HG03103 (cell line): ENCODE measurements at regions not wholly inside any gene's neighbourhood (a gene's known extent, or its start where the extent isn't known, plus 50 kb on each side); places are given as distances from the start of the nearest gene placed in this dataset.
"Not testable (repeated sequence)": the region's sequence is repeated elsewhere in the genome, so short reads cannot be mapped to it uniquely, and the experiment has no call there.

ENCODE experiments used
- ATAC-seq: cut with Tn5 transposase; IDR thresholded peaks from one replicate; pipeline ENCODE4 v1.9.1; 2021; ENCODE audit warnings: low read depth; ENCODE audit not compliant: unreplicated experiment

DNA sequence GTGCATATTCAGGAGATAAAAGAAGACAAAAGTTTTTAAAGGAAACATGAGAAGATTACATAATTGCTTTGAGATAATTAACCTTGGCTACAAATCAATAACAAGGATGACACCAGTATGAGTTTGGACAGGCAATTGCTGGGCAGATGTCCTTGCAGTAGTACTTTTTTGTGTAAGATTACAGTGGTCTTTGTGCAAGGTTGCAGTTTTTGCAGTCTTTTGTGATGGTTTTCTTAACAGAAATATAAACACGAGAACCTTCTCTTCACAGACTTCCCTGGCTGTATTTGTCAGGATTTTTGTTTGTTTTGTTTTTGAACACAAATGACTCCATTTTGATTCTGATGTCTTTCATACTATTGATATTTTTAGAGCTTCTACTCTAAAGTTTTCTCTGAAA, 128.3 kb upstream of the ALCAM start:
- no peak for ATAC-seq

DNA sequence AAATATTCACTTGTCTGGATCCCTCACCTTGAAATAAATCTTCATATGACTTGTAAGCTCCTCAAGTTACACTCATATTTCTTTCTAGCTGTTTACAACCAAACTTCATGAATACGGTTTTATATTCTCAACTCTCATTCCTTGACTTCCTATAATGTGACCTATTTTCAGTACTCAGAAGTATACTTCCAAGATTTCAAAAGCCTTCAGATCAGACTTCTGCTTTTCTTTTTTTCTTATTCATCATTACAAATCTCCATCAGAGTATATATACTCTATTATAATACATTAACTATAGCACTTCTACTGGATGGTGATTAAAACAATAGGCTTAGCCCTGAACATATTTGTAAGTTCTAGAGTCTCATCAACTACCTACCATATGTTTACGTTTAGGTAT, 123.6 kb upstream of the ALCAM start:
- ATAC-seq, result no peak

DNA sequence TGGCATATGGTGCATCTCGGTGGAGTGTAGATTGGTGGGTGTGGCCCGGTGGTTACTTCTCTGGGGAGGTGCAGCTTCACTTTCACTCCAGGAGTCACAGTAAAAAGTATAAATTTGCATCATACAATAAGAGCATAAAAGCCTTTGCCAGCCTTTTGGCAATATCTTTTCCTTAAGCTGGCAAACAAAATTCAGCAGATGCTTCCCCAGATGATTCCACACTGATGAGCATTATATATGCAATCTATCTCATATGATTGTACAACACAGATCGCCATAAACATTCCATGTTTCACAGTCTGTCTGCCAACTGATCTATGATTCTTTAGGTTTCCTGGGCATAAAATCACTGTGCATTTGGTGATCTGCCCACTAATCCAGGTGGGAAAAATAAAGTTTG, 120.2 kb upstream of the ALCAM start:
- ATAC-seq, result no peak

DNA sequence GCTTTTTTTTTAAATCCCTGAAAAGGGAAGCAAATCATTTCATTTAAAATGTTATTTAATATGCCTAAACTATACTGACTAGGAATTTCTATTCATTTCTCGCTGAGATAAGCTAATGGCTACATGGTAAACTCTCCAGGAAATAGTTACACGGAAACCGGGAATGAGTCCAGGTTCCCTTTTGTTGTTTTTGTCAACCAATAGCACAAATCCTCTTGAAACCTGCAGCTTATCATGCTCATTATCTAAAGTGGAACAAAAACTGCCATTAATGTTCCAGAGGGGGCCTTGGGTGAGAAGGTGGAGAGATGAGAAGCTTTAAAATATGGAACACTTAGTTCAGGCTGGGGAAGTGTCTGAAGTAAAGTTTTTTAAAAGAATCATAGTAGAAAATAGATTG, 113.5 kb upstream of the ALCAM start:
- no peak for ATAC-seq

DNA sequence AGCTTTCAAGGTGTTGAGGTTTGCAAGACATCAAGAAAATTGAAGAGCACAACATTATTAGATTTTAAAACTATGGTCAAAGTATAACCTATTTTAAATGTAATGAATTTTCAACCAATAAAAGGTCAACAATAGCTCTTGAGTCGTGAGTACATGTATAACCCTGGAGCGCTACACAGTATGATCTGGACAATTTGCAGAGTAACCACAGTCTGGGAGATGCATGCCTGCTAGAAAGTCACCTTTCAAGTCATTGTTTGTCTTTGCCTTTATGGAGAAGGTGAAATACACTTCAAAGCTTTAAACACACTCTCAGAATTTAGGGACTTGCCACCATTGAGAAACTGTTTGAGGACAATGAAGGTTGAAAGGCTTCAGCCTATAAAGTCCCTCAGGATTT, 112.6 kb upstream of the ALCAM start:
- no peak for ATAC-seq

DNA sequence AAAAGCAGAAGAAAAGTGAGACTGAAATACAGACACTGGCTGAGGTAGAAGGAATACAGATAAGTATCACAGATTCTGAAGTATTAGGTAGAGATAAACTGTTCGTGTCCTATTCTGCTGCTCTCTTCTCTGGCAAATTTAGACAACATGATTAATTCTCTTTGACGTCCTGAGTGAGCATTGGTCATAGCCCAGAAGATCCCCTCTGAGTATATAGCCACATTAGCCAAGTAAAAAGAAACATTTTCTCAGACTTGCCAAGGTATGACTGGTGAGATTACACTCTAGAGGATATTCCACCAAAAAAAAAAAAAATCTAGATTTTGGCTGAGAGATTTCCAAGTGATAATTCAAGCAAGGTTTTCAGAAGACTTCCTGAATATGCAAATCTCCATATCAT, 111.4 kb upstream of the ALCAM start:
- ATAC-seq, result no peak

DNA sequence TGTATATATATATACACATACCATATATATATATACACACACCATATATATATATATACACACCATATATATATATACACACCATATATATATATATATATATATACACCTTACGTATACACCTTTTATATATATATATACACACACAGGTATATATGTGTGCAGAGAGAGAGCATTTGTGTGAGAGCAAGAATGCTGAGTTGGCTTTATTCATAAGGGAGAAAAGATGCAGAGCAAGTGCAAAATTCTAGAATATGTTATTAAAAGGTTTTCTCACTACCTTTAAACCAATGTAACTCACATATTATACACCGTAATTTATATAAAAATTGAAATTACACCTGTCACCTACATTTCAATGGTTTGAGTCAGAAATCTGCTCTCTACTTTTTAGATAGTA, 107.2 kb upstream of the ALCAM start:
- ATAC-seq, result no peak

DNA sequence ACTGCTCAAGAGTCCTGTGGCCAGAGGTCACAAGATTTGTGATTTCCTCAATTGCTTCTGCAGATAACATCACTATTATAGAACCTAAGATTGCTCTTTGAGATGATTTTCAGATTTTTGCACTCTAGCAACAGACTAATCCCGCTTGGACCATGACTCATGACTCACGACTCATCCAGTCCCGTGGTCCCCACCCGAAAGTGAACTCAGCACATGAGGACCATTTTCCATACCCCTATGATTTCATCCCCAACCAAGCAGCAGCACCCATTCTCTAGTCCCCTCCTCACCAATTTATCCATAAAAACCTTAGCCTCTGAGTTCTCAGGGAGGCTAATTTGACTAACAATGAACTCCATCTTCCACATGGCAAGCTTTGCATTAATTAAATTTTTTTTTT, 106.3 kb upstream of the ALCAM start:
- ATAC-seq, result no peak

DNA sequence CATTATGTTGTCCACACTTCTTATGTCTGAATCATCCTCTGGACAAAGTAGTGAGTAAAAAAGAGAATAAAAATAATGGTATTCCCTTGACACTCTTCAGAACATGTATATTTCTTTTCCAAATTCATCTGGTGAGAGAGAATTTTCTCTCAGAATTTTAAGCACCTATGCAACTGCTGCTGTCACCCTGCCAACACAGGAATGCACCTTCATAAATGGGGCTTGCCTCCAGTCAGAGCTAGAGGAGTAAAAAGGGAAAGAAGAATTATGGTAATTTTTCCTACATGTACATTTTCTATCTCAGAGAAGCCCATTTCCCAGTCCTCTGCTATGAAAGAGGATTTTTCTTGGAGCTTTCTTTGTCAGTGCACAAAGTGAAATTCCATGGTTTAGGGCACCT, 92.2 kb upstream of the ALCAM start:
- ATAC-seq, result no peak

DNA sequence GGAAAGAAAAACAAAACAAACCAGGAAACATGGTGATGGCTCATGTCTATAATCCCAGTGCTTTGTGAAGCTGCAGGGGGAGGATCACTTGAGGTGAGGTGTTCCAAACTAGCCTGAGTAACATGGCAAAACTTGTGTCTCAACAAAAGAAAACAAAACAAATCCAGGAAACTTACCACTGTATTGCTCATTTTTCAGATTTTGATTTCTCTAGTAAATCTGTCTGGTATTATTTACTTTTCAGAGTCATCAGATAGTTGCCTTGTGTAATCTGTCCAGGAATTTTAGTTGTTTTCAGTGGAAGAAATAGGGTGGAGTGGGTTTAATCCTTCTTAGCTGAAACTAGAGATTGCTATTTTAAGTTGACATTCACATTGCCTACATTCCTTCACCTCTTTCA, 91.8 kb upstream of the ALCAM start:
- ATAC-seq, result no peak

DNA sequence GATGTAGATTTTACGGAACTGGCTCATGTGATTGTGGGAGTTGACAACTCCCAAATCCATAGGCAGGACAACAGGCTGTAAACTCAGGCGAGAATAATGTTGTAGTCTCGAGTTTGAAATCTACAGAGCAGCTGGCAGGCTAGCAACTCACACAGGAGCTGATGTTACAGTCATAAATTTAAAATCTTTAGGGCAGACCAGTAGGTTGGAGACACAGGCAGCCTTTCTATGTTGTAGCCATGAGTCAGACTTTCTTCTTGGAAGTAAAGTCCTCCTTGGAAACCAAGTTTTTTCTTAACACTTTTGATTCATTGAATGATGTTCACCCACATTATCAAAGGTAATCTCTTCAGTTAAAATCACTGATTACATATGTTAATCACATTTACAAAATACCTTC, 89.1 kb upstream of the ALCAM start:
- no peak for ATAC-seq

DNA sequence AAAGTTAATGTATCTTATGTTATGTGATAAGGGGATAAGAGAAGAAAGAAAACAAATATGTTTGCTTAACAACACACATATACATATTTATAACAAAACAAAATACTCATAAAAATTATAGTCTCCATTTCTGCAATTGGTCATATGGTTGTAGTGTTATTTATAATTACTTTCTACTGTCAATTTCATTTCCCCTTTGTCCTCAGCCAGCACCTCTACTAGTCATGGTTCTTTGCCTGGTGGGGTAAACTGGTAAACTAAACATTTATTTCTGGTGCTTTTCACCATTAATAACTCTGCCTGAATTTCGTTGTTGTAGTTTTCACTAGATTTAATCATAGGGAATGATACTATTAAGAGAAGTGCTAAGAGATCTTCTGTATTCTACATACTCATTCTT, 88.0 kb upstream of the ALCAM start:
- no peak for ATAC-seq

DNA sequence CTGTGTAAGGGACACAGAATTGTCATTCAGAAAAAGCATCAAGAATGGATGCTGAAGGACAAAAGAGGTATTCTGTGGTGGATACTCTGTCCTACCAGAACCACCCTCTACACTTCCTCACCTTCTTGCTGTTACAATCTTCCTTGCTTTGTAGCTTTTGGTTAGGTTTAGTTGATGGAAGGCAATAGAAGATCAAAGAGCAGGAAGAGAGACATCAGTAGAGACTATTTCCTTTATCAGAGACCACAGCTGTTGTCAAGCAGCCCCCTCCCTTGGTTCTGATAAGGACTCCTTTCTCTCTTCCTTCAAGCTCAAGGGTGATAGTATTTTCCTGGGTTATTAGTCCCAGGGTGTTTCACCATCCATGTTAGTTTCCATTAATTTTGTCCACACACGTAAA, 84.7 kb upstream of the ALCAM start:
- ATAC-seq, result no peak

DNA sequence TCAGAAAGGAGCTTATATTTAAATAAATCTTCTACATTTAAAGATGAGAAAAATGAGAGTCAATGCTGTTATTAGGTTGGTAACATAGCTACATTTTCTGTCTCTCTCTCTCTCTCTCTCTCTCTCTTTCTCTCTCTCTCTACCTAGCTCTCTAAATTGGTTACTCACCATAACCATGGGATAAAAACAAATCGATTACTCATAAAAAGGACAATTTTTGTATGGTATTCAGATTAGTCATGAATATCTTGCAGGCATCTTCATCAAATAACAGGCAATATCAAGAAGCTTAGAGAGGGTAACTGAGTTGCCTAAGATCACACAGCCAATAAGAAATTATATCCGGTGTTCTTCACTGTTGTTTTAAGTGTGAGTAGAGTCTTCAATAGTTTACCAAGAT, 81.8 kb upstream of the ALCAM start:
- no peak for ATAC-seq

DNA sequence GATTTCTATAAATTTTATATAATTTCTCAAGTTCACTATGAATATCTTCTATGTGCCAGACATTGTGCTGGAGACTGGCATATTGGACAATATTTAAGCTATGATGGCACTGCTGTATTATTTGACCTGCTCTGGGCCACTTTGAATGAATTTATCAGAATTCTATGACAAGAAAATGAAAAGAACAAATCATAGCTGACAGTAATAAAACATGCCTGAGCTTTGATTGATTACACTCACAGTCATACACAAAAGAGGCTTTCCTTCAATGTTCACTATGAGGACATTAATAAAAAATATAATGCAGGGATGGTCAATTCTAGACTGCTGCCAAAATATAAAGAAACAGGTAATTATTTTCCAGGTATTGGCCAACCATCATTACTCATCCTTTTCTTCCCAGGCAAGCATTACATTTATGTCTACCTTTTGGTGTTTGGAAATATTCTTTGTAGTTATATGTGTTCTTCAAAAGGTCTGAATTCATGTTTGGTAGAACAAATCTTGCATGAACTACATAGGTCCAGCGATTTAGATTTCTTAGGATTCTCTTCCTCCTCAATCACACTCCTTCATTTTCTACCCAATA, 81.0 kb upstream of the ALCAM start:
- no peak for ATAC-seq

DNA sequence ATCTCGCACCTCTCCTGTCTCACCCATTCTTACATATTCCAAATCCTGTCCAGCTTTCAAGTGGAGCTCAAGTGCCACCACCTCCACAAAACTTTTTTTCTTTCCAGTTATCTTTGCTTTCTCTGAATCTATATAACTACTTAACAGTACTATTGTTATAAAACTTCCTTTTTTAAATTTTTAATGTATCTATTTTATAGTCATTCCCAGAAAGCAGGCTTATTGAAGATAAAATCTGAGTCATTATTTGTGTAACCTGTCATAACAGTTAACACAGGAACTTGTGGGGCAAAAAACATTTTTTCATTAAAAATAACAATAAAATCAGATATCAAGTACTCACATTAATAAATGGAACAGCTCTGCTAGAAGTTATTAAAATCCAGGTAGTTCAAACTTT, 73.3 kb upstream of the ALCAM start:
- ATAC-seq, result no peak

DNA sequence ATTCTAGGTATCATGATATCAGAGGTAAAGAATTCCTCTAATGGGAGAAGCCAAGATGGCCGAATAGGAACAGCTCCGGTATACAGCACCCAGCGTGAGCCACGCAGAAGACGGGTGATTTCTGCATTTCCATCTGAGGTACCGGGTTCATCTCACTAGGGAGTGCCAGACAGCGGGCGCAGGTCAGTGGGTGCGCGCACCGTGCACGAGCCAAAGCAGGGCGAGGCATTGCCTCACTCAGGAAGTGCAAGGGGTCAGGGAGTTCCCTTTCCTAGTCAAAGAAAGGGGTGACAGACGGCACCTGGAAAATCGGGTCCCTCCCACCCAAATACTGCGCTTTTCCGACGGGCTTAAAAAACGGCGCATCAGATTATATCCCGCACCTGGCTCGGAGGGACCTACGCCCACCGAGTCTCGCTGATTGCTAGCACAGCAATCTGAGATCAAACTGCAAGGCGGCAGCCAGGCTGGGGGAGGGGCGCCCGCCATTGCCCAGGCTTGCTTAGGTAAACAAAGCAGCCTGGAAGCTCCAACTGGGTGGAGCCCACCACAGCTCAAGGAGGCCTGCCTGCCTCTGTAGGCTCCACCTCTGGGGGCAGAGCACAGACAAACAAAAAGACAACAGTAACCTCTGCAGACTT, 70.4 kb upstream of the ALCAM start:
- not testable (repeated sequence) for ATAC-seq

DNA sequence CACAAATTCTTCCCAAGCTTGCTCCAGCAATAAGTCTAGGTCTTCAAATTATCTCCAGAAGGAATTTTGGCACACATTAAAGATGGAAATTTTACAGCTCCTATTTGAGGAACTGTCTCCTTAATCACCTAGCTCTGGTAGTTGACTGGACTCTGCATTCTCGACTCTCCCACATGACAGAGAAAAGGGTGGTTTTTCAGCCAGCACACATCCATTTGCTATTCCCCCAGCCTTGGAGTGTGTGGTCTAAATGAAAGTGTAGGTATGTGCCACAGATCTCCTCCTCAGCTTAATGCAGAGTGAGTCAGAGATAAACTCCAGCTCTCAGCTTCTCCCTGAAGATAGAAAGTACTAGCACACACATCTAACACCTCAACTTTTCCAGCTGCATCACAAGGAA, 62.2 kb upstream of the ALCAM start:
- ATAC-seq, result no peak

DNA sequence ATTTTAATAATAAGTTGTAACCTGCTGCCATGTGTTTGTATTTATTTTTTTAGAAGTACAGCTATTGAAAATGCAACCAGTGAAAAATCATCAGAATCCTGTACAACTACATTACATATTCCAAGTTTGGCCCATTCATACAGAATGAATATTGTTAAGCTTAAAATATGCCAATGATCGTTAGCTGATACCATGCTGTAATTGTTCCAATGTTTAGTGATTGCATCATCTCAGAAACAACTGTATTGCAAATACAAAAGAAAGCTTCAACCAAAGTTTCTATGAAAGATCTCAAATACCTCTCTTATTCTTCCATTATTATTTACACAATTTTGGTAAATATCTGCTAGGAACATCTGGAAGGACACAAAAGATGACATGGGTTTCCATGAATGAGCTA, 51.6 kb upstream of the ALCAM start:
- ATAC-seq, result no peak

DNA sequence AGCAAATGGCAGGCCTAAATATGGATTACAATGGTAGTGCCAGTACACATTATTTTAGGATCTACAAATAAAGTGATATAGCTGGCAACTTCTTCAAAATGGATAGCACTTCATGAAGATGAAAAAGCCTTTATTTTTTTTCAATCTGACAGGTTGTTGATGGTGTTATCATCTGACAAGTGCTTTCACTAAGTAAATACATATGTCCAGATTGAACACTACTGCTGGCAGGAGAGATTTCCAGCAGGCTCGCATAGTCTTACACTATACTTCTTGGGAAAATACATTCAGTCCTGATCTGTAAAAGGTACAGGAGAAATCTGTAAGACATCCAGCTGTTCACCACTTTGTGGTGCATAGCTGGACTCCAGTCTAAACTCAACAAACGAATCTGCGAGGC, 50.9 kb upstream of the ALCAM start:
- ATAC-seq, result no peak

DNA sequence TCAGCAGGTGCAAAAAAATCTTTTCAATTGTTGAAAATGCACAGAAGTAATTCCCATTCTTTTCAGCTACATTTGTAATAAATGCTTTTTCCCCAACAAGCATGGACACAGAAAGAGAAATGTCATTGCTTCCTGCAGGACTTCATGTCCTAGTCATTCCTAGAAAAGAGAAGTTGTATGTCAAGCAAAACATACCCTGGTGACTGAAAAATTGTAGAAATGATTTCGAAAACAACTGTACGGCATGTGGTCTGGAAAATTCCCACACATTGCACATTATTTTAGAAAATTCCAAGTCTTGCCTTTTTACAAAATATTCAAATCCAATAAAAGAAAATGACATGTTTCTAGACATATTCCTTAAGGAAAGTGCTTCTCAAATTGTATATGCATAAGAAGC, 50.4 kb upstream of the ALCAM start:
- ATAC-seq, result no peak
